Vagina (tissue), 2 donors: ENCODE measurements at regions not wholly inside any gene's neighbourhood (a gene's known extent, or its start where the extent isn't known, plus 50 kb on each side); places are given as distances from the start of the nearest gene placed in this dataset.

Source experiments
- DNase-seq, 2 donors: peaks; one replicate each; pipeline ENCODE4 v3.0.0-alpha.2; 2017; ENCODE audit errors: extremely low spot score in 2 of 2
- H3K27ac ChIP-seq: fragments of 200-600 bp; sonication (generic); one replicate; pipeline ENCODE4 v1.5.1; 2019
- H3K27me3 ChIP-seq: fragments of 200-600 bp; sonication (generic); one replicate; pipeline ENCODE4 v1.5.1; 2019
- H3K36me3 ChIP-seq, 2 donors: fragments of 200-600 bp; sonication (generic); one replicate each; pipeline ENCODE4 v1.5.1; 2017 to 2019
- H3K4me1 ChIP-seq: fragments of 200-600 bp; sonication (generic); one replicate; pipeline ENCODE4 v1.5.1; 2019
- H3K4me3 ChIP-seq, 2 donors: fragments of 200-600 bp; sonication (generic); 1 replicate in 1 of 2; 2 replicates in 1 of 2; pipeline ENCODE4 v1.5.1; 2016 to 2019
- H3K9me3 ChIP-seq: fragments of 200-600 bp; sonication (generic); one replicate; pipeline ENCODE4 v1.5.1; 2019
- POLR2A ChIP-seq, 2 donors: fragments of 450-650 bp; IDR thresholded peaks; one replicate each; pipeline ENCODE4 v1.6.1; 2017; ENCODE audit warnings: antibody characterized with exemption in 2 of 2, mild to moderate bottlenecking in 2 of 2, moderate library complexity in 2 of 2
- POLR2AphosphoS5 ChIP-seq, 2 donors: sonication (generic); formaldehyde crosslinking; IDR thresholded peaks; one replicate each; pipeline ENCODE4 v1.9.0; 2017; ENCODE audit warnings: antibody characterized with exemption in 2 of 2, mild to moderate bottlenecking in 2 of 2, low read depth in 1 of 2; ENCODE audit not compliant: insufficient read depth in 1 of 2
- intact Hi-C: fragments of 100-400 bp; cut with DNase I; formaldehyde crosslinking; loops from one replicate; pipeline ENCODE4 v1.15.1; 2023
- TF ChIP-seq, protein P1 (sequence below), 3 experiments: fragments of 450-650 bp in 2 of 3; fragments of 200-600 bp in 1 of 3; sonication (generic) in 1 of 3; IDR thresholded peaks; one replicate each; pipeline ENCODE4 v1.5.1; 2017 to 2019; ENCODE audit warnings: antibody characterized with exemption in 3 of 3, mild to moderate bottlenecking in 2 of 3, moderate library complexity in 2 of 3

DNA sequence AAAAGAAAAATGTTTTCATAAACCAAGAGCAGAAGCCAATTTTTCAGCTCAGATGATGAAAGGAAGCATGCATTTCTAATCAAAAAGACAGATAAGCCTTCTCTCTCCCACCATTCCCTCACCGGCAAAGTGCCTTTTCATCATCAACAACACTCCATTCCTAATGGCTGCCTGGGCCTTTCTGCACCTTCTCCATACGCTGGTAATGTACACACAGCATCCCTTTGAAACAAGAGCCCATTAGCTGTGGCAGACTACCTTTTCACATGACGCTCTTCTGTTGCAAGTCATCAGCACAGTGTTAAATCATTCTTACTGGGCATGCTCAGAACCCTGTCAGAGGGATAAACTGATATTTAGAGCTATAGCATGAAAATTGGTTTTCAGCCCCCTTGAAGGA lies 408.9 kb downstream of the MEIS1 start:
- no peak overlapping the region for H3K4me3 ChIP-seq
- no peaks in the 10 kb centered on the region for H3K9me3 ChIP-seq
- no peak overlapping the region for H3K27ac ChIP-seq
- intact Hi-C loops, result no loop called here
- H3K36me3 ChIP-seq, result no peaks in the 10 kb centered on the region
- H3K27me3 ChIP-seq, result no peaks in the 10 kb centered on the region
- TF ChIP-seq POLR2AphosphoS5 (IDR thresholded peaks at IDR 0.05; ENCODE audit: insufficient read depth in 1 of 2, low read depth in 1 of 2) (no peak), POLR2A (IDR thresholded peaks at IDR 0.05) (no peak)
- TF ChIP-seq, protein P1, sequence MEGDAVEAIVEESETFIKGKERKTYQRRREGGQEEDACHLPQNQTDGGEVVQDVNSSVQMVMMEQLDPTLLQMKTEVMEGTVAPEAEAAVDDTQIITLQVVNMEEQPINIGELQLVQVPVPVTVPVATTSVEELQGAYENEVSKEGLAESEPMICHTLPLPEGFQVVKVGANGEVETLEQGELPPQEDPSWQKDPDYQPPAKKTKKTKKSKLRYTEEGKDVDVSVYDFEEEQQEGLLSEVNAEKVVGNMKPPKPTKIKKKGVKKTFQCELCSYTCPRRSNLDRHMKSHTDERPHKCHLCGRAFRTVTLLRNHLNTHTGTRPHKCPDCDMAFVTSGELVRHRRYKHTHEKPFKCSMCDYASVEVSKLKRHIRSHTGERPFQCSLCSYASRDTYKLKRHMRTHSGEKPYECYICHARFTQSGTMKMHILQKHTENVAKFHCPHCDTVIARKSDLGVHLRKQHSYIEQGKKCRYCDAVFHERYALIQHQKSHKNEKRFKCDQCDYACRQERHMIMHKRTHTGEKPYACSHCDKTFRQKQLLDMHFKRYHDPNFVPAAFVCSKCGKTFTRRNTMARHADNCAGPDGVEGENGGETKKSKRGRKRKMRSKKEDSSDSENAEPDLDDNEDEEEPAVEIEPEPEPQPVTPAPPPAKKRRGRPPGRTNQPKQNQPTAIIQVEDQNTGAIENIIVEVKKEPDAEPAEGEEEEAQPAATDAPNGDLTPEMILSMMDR (IDR thresholded peaks at IDR 0.05), result no peak
- no peak for DNase-seq
- peaks cover 11% of the 10 kb centered on the region for H3K4me1 ChIP-seq

DNA sequence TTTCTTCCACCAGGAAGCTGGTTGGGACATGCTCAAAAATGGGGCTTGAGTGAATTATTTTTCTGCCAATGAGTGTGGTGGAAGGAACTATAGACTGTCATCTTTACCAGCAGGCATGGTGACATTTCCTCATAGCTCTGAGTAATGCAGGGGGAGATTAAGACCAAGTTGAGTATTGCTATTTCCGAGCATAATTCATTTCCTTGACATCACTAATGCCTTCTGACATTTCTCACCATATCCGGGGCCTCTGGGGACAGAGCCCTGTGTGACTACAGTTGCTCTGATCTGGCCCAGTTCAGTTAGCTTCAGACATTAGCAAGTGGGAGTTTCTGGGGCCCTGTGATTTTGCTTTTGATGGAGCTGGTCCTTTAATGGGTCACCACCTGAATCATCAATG lies 410.4 kb downstream of the MEIS1 start:
- H3K36me3 ChIP-seq, result no peaks in the 10 kb centered on the region
- no peaks in the 10 kb centered on the region for H3K27me3 ChIP-seq
- no peak for TF ChIP-seq POLR2A (IDR thresholded peaks at IDR 0.05)
- TF ChIP-seq POLR2AphosphoS5 (IDR thresholded peaks at IDR 0.05; ENCODE audit: insufficient read depth in 1 of 2, low read depth in 1 of 2), result no peak
- TF ChIP-seq, protein P1 (IDR thresholded peaks at IDR 0.05), result no peak
- intact Hi-C loops, result no loop called here
- H3K27ac ChIP-seq, result no peak overlapping the region
- no peak for DNase-seq
- peaks cover 3% of the 10 kb centered on the region for H3K4me1 ChIP-seq
- no peaks in the 10 kb centered on the region for H3K9me3 ChIP-seq
- H3K4me3 ChIP-seq, result no peak overlapping the region

- H3K4me1 ChIP-seq, result peaks cover 4% of the 10 kb centered on the region
Observed at GRCh38 chr2:66846887-66847286, 412.0 kb downstream of the MEIS1 start.

GRCh38 chr2:66849153-66849755 lies 414.3 kb downstream of the MEIS1 start:
- H3K4me3 ChIP-seq, result no peak overlapping the region
- H3K27ac ChIP-seq, result no peak overlapping the region
- DNase-seq, result no peak
- H3K4me1 ChIP-seq, result peaks cover 4% of the 10 kb centered on the region
- no peaks in the 10 kb centered on the region for H3K9me3 ChIP-seq
- TF ChIP-seq, protein P1 (IDR thresholded peaks at IDR 0.05), result no peak
- TF ChIP-seq POLR2AphosphoS5 (IDR thresholded peaks at IDR 0.05; ENCODE audit: insufficient read depth in 1 of 2, low read depth in 1 of 2) (no peak), POLR2A (IDR thresholded peaks at IDR 0.05) (no peak)
- H3K36me3 ChIP-seq, result no peaks in the 10 kb centered on the region
- intact Hi-C loops, result no loop called here
- H3K27me3 ChIP-seq, result no peaks in the 10 kb centered on the region

More at GRCh38 chr2:66846887-66847286, 412.0 kb downstream of the MEIS1 start:
- no peaks in the 10 kb centered on the region for H3K36me3 ChIP-seq
- no peak for TF ChIP-seq POLR2A (IDR thresholded peaks at IDR 0.05)
- TF ChIP-seq, protein P1 (IDR thresholded peaks at IDR 0.05), result no peak
- TF ChIP-seq POLR2AphosphoS5 (IDR thresholded peaks at IDR 0.05; ENCODE audit: insufficient read depth in 1 of 2, low read depth in 1 of 2), result no peak
- DNase-seq, result no peak
- no peak overlapping the region for H3K4me3 ChIP-seq
- H3K9me3 ChIP-seq, result no peaks in the 10 kb centered on the region
- intact Hi-C loops, result no loop called here
- H3K27me3 ChIP-seq, result no peaks in the 10 kb centered on the region
- no peak overlapping the region for H3K27ac ChIP-seq

DNA sequence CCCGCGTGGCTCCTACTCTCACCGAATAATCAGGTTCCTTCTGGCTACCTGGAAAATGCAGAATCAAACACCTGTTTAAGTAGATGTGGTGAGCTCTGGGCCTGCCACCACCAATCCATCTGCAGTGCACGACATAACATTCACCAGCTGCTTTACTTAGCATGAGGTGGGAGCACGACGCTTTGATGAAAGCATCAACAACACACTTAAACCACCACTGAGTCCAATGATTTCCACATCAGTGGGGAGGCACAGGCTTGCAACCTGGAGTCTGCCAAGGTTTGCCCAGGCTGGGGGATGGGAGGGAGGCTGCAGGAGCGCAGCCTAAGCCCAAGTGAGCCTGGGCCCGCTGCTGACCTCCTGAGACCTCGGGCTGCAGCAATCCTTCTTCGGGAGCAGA lies 415.5 kb downstream of the MEIS1 start:
- no peak for TF ChIP-seq POLR2A (IDR thresholded peaks at IDR 0.05)
- TF ChIP-seq POLR2AphosphoS5 (IDR thresholded peaks at IDR 0.05; ENCODE audit: insufficient read depth in 1 of 2, low read depth in 1 of 2), result peak in 1 of 2 donors; percentile 40
- intact Hi-C loops, result loop anchor here (5.0 to 10.0 kb wide), 2 partner anchors 156 to 273 kb away; no protein-coding TSS in a partner anchor
- Histone ChIP-seq H3K9me3 (no peaks in the 10 kb centered on the region), H3K36me3 (no peaks in the 10 kb centered on the region), H3K4me1 (peaks cover 4% of the 10 kb centered on the region), H3K4me3 (no peak overlapping the region), H3K27me3 (no peaks in the 10 kb centered on the region), H3K27ac (no peak overlapping the region)
- no peak for DNase-seq
